Iris pigment epithelial cell (primary cell): ENCODE measurements at regions not wholly inside any gene's neighbourhood (a gene's known extent, or its start where the extent isn't known, plus 50 kb on each side); places are given as distances from the start of the nearest gene placed in this dataset.

ENCODE experiments used
- DNase-seq: peaks from one replicate; pipeline ENCODE4 v3.0.0-alpha.2; 2011; ENCODE audit warnings: low read depth

DNA sequence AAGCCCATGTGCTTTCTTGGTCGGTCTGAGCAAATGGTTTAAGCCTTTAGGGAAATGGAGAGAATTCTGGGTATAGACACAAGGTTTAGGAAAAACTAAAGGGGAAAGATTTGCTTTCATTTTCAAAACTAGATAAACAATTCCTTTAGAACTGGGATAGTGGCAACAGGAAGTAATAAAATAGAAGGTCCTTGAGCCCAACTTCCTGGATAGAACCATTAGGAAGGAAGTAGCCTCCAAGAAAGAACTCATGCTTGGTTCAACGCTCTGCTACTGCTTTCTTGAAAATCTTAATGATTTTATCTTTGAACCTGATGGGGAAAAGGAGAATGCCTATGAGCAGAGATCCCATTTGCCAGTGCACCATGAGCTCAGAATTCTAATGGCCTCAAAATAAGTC is 147.0 kb upstream of the THRB start:
- DNase-seq = no peak

DNA sequence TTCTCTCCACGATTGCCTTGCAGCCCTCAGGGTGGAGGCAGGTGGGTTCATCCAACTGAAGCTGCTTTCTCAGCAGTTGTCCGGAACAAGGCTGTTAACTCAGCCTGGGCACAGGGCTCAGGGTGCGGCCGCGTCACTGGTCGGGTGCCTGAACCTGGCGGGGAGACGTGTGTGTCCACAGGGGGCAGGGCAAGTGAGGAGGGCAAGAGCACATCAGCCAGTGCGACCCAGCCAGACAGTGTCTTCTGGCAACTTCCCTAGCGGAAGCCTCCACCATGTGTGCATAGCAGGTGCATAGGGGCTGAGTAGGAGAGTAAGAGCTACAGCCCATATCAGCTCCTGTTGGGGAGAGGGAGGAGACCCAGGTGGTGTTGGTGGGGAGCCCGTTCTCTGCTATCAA is 150.4 kb upstream of the THRB start:
- DNase-seq = no peak

DNA sequence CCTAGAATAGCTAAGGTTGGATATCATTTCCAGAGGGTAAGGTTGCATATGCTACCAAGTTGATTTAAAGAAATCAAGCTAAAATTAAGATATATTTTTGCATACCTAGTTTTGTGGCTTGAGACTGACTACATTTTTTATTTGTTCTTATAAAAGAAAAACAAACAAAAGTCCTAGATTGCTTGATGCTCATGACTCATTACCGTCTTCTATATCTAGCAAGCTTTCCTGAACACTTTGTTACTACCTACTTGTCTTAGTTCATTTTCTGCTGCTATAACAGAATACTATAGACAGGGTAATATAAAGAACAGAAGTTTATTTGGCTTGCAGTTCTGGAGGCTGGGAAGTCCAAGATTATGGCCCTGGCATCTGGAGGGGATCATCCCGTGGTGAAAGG is 152.1 kb upstream of the THRB start:
- DNase-seq = peak; percentile 12

DNA sequence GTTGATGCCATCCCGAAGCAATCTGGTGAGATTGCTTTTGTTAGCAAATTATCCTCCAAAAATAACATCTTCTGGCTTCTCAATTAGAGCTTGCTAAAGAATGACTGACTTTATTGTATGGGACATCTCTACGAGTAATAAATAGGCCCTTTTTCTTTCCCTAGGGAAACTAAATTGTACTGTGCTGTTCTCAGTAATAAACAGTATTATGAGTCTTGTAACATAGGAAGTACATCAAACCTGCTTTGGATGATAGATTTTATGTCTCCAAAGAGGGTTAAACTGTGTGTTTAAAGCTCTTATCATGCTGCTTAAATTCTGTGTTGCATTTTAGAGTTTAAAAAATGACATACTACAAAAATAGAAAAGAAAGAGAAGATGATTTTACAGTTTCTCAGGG is 153.4 kb upstream of the THRB start:
- DNase-seq = no peak

DNA sequence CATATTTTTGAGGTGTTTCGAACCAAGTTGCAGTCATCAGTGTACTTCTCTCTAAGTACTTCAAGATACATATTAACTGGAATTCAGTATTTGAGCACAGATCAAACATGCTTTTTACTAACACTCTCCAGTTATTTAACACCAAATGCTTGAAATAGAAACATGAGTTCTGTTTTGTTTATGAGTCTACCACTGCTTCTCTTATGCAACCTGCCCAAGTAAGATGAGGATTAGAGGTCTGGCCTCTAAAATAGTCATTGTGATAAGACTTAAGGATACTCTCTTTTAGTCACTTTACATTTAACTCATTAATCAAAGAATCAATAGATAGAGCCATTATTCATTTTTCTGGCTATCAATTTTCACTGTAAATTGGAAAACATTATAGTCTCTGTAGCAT is 156.2 kb upstream of the THRB start:
- DNase-seq = peak; percentile 52

DNA sequence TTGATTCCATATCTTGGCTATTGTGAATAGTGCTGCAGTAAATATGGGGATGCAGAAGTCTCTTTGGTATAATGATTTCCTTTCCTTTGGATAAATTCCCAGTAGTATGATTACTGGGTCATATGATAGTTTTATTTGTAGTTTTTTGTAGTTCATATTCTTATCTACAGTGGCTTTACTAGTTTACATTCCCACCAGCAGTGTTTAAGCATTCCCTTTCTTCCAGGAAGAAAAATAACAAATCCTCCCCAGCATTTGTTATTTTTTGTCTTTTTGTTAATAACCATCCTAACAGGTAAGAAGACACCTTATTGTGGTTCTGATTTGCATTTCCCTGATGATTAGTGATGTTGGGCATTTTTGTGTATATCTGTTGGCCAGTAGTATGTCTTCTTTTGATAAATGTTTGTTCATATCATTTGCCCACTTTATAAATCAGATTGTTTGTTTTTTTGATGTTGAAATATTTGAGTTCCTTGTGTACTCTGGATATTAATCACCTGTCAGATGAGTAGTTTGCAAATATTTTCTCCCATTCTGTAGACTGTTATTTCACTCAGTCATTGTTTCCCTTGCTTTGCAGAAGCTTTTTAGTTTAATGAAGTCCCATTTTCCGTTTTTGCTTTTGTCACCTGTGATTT is 163.3 kb upstream of the THRB start:
- no peak for DNase-seq

DNA sequence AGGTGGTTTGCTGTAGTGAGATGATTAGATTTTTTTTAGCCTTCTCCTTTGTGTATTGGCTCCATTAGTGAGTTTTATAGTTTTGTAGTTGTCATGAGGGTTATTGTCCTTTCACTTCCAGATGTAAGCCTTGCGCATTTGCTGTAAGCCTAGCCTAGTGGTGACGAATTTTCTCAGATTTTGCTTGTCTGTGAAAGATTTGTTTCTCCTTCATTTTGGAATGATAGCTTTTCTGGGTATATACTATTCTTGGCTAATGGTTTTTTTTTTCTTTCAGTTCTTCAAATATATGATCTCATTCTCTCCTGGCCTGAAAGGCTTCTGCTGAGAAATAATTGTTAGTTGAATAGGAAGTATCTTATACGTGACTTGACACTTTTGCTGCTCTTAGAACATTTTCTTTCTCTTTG is 166.5 kb upstream of the THRB start:
- no peak for DNase-seq

DNA sequence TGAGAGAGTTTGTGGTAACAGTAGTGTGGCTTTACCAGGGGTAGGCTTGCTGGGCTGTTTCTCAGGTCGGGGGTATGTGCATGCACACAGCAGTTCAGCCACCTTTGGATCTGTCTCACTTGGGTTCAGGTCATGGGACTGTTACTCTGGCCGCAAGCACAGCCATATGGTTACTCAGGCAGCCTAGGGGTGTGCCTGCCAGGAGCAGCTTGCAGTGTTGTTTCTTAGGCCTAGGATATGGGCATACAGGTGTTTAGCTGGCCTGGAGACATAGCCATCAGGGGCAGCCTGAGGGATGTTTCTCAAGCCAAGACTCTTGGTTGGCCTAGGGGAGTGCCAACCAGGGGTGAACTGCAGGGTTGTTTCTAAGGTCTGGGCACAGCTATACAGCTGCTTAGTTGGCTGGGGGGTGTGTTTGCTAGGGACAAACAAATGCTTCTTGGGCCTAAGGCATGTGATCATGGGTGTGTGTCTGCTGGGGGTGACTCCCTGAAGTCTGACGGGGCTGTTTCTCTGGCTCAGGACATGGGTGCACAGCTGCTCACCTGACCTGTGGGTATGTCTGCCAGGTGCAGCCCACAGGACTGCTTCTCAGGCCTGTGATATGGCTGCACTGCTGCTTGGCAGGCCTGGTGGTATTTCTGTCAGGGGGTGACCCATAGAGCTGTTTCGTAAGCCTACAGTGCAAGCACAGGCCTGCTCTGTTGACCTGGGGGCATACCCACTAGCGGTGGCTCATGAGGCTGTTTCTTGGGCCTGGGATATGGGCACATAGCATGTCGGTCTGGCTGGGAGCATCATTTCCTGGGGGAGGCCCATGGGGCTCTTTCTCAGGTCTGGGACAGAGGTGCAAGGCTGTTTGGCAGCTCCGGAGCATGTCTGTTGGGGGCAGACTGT is 168.0 kb upstream of the THRB start:
- no peak for DNase-seq

DNA sequence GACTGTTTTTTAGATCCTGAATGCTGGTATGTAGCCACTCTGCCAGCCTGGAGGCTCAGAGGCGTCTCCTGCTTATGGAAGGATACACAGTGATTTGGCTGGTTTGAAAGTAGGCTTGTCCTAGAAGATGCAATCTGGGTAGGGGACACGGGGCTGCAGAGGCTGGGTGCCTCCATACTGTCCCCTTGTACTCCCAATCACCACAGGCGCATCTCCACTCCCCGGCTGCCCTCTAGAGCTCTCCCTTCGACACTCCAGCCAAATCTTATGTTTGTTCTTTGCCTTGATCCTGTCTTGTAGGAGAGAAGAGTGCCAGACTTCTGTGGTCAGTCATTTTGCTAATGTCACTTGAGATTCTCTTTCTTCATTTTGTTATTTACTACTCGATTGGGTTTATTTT is 168.8 kb upstream of the THRB start:
- no peak for DNase-seq

DNA sequence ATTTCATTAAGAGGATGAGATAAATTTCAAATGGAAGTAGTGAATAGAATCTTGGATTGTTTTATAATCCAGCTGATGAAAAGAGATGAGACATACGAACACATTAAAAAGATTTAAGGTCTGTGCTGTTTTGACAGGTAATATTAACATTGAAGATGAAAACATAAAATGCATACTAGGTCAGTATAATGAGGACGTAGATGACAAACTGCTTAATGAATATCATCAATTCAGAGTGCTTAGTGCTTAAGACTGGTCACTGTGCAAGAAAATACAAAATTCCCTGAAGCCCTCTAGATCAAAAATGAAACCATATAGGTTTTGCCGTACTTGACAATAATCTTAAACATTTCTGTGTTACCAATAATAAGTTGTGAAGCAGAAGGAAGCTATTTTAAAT is 173.4 kb upstream of the THRB start:
- no peak for DNase-seq

DNA sequence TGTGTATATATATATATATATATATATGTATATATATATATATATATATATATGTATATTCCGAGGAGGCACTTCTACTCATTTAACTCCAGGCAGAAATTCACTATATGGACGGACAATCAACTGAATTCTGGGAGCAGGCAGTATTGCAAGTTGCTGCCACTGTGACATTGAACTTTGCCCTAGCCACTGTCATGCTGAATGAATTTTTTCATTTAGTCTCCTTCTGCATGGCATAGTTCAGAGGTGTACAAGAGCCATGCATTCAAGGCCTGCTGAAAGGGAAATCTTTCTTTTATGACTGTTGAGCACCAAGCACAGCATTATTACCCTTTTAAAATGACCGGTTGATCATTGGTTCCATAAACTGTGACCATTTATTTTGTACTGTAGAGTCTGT is 176.2 kb upstream of the THRB start:
- no peak for DNase-seq

DNA sequence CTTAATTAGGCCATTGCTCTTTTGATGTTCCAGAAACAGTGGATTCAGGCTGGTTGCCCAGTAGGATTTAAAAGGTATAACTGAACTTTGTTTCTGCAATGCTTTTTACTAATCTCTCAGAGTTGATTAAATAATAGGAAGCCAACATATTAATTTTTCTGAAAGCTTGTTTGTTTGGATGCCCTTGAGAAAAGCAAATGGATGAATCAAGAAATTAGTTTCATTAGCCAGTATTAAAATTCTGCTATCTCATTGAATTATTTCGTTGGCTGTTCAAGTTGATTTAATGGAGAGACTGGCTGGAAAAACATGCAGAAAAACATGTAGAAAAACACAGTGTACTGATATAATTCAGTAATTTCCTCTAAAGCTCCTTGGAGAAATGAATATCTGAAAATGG is 178.9 kb upstream of the THRB start:
- no peak for DNase-seq

DNA sequence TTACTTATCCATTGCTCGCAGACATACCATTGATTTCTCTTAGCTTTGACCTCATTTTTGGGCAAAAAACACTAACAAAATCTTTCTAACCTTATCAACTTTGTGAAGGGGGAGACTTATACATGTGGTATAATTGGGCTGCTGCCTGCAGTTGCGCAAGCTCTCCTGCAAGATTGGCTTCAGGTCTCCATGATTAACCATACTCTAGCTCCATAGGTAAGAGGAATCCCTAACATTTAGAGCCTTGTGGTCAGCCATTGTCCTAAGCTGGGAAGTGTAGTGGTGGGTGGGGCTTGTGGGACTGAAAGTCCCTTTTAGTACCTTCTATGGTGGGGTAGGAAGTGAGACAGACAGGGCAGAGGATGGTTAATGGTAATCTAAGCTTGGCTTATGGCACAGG is 179.6 kb upstream of the THRB start:
- DNase-seq = no peak

DNA sequence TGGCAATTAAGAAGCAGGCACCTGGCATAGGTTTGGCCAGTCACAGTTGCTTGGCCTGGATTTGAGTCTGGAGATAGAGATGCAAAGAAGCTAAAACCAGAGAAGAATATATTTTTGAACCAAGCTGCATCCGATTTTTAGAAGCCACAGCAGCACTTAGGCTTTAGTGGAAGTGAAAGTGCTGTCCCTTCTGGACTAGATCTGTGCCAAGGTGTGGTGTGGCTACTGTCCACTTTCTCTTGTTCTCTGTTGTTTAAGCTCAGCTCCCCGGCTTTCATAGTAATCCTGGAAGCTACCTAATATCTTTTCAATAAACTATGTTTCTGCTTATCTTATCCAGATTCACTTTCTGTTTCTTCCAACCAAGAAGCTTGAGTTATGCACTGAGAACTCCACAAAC is 183.4 kb upstream of the THRB start:
- DNase-seq = no peak

DNA sequence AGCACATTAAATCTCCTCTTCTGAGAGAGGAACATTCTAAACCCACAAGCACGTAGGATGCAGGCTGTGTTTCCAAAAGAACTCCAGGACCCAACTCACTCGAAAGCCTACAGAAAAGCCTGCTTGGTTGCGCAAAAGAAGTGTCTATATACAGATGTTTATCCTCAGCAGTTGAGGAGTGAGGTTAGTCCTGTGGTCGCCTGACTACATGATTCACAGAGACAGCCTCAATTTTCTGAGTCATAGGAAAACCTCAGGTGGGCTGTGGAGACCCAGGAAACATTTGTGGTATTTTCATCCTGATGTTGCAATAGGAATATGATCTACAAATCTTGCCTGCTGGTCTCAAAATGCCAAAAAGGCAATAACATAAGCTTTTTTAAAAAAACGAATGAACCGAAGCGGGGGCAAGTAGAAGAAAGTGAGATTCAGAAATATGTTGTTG is 183.8 kb upstream of the THRB start:
- DNase-seq = peak; percentile 99

DNA sequence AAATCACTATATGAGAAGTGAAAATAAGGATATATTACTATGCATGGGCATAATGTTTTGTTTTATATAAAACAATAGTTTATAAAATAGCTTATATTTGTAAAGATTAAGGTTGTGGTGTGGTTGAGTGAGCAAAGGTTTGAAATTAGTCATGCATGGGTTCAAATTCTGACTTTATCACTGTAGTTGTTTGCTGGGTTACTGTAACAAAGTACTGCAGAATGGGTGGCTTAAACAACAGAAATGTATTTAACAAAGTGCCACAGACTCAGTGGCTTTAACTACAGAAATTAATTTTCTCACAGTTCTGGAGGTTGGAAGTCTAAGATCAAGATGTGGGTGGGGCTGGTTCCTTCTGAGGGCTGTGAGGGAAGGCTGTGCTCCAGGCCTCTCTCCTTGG is 184.8 kb upstream of the THRB start:
- DNase-seq = no peak

DNA sequence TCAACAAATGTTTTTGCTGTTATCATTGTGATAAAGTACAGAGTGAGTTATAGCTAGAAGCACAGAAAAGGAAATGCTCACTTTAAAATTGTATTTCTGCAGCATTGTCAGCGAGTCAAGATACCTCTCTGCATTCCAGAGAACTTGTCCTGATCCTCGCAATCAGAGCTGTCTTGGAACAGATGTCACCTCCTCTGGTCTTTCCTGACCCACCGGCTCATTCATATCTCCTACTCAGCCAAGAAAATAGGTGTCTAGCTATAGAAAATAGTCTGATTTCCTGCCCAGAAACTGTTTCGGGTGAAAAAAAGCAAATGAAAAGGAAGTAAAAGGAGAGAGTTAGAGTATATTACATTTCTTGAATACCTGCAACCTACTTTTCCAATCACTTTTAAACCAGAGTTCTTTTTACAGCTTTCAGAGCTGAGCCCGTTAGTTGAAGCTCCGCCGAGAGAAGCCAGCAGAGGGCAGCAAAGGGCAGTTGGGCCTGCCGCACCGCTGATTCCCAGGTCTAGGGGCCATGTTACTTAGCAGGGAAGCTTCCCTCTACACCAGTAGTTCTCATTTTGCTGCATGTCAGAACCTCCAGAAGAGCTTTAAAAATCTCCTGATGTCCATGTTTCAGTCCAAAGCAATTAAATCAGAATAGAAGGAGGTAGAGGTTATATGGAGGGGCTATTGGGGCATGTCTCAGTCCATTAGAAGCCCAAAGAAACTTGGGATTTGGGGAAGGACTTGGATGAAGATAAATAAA is 185.7 kb upstream of the THRB start:
- DNase-seq = peak; percentile 64

DNA sequence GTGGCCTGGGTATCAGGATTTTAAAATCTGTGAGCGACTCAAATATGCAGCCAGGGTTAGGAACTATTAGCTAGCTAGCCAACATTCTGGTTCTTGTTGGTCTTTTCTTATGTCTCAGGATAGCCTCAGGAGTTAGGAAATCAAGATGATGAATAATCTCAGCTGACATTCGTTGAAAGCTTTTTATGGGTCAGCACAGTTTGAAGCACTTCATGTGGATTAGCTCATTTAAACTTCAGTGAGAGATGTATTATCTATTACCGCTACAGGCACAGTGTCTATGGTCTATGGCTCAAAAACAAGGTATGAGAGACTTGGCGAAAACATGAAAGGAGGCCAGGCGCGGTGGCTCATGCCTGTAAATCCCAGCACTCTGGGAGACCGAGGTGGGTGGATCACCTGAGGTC is 187.5 kb upstream of the THRB start:
- peak; percentile 96 for DNase-seq

DNA sequence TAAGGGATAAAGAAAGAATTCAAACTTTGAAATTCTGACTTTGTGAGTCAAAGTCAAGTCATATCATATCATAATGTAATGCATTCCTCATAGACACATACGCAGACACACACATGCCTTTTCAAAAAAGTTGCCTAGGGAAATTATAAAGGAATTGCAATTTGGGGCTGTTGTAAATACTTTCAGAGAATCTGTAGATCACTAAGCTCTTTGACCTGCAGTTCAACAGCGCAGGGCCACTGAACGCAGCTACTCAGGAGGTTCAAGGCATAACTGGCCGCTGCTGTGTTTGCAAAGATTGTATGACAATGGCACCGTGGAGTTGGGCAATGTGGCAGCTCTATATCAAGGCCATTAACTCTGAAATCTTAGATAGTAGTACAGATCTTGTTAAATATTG is 188.4 kb upstream of the THRB start:
- DNase-seq = peak; percentile 89

DNA sequence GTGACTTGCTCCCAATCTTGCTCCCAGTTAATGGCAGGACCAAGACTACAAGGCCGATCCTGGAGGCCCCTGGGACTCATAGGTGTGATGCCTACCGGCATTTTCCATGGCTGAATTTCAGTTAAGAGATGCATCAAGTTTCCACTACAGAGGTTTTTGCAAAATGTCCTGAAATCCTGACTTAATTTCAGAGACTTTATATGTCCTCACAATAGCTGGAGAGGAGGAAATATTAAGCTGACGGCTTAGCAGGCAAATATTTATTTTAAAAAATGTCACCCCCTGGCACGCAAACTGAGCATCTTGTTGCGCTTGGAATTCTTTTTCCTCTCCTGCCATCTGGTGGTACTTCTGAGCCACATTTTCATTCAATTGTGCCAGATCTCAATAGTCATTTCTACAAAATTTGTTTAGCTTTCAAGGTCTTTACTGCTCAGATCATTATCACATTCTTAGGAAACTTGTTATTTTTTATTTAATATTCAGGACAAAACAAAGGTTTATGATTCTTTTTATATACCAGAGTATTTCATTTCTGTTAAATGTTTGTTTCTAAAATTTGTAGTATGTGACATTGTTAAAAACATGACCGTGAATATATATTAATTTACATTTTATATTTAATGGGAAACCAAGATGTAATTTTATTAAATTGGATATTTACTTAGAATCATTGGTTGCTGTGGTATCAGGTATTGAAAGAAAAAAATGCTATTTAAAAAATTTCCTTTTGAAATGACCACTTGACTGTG is 189.2 kb upstream of the THRB start:
- DNase-seq = peak; percentile 87

DNA sequence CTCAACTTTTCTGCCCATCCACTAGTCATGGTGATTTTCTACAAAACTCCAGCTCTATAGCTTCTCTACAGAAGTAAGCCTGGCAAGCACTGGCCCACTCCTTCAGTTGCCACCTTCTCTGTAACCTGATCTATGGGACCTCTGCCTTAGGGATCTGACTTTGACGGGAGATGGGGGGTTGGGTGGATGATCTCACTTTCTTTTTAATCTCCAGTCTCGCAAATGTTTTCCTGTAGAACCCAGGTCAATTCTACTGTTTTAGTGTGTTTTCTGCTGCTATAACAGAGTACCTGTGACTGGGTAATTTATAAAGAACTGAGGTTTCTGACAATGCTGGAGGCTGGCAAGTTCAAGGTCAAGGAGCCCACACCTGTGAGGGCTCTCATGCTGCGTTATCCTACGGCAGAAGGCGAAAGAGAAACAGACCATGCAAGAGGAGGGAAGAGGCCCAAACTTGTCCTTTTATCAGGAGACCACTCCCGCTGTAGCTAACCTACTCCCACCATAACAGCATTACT is 189.9 kb upstream of the THRB start:
- DNase-seq = no peak

DNA sequence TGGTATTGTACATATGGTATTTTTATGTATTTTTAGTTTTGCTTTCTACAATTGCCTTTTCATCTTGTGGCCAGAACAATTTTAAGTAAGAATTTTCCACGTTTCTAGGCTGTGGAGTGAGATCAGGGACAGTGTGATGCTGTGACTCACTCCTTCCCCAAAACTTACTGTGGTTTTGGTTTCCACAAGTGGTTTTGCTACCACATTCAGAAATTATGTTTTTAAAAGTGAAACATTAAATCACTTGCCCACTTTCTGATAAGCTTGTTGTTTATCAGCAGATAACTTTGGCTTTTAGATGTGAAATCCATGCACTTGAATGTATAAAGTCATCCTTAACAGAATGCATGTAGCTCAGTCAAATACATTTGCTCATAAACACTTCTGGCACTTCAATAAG is 192.2 kb upstream of the THRB start:
- peak; percentile 95 for DNase-seq
